Renal cortical epithelial cell (primary cell): ENCODE measurements at regions not wholly inside any gene's neighbourhood (a gene's known extent, or its start where the extent isn't known, plus 50 kb on each side); places are given as distances from the start of the nearest gene placed in this dataset.
"Not testable (repeated sequence)": the region's sequence is repeated elsewhere in the genome, so short reads cannot be mapped to it uniquely, and the experiment has no call there.

Source experiments
- DNase-seq: peaks from one replicate; pipeline ENCODE4 v3.0.0-alpha.2; 2011; ENCODE audit warnings: low read depth

GRCh38 chr20:60097285-60097684, 139.1 kb downstream of the CDH26 start:
- DNase-seq = no peak

- no peak for DNase-seq
Measured at GRCh38 chr20:60100780-60101179, 142.6 kb downstream of the CDH26 start.

- DNase-seq = no peak
Measured at GRCh38 chr20:60101201-60101890, 143.1 kb downstream of the CDH26 start.

GRCh38 chr20:60101891-60102281, 143.7 kb downstream of the CDH26 start:
- DNase-seq = no peak

- no peak for DNase-seq
Measured at GRCh38 chr20:60102665-60103210, 144.5 kb downstream of the CDH26 start.

- DNase-seq = no peak
Measured at GRCh38 chr20:60104993-60105803, 147.0 kb downstream of the CDH26 start.

GRCh38 chr20:60106186-60106585, 148.0 kb downstream of the CDH26 start:
- DNase-seq = not testable (repeated sequence)

GRCh38 chr20:60107621-60108390, 149.6 kb downstream of the CDH26 start:
- no peak for DNase-seq

- no peak for DNase-seq
Measured at GRCh38 chr20:60108397-60108796, 150.2 kb downstream of the CDH26 start.

GRCh38 chr20:60113024-60113724, 155.0 kb downstream of the CDH26 start:
- no peak for DNase-seq

GRCh38 chr20:60113771-60114170, 155.5 kb downstream of the CDH26 start:
- no peak for DNase-seq

- no peak for DNase-seq
Measured at GRCh38 chr20:60115451-60115850, 157.2 kb downstream of the CDH26 start.

GRCh38 chr20:60116128-60116909, 158.1 kb downstream of the CDH26 start:
- DNase-seq = no peak

GRCh38 chr20:60117065-60117464, 158.8 kb downstream of the CDH26 start:
- no peak for DNase-seq

GRCh38 chr20:60121903-60122302, 163.7 kb downstream of the CDH26 start:
- no peak for DNase-seq

GRCh38 chr20:60122671-60123070, 164.4 kb downstream of the CDH26 start:
- DNase-seq = no peak

- DNase-seq = no peak
Measured at GRCh38 chr20:60123096-60123495, 164.9 kb downstream of the CDH26 start.

GRCh38 chr20:60123652-60124051, 165.4 kb downstream of the CDH26 start:
- no peak for DNase-seq

GRCh38 chr20:60124776-60125381, 166.7 kb downstream of the CDH26 start:
- DNase-seq = no peak

GRCh38 chr20:60125513-60125912, 167.3 kb downstream of the CDH26 start:
- DNase-seq = no peak
